Hepatocyte (in vitro differentiated cells): ENCODE measurements at regions not wholly inside any gene's neighbourhood (a gene's known extent, or its start where the extent isn't known, plus 50 kb on each side); places are given as distances from the start of the nearest gene placed in this dataset.

Experiments
- DNase-seq: peaks from one replicate; pipeline ENCODE4 v3.0.0-alpha.2; 2016; ENCODE audit warnings: low spot score
- H2AFZ ChIP-seq: fragments of 200-600 bp; sonication (generic); 2 replicates; pipeline ENCODE4 v1.6.0; 2016; ENCODE audit warnings: antibody characterized with exemption, mild to moderate bottlenecking
- H3K27ac ChIP-seq: fragments of 200-600 bp; sonication (generic); 2 replicates; pipeline ENCODE4 v1.5.1; 2016; ENCODE audit warnings: mild to moderate bottlenecking
- H3K27me3 ChIP-seq: fragments of 200-600 bp; sonication (generic); 2 replicates; pipeline ENCODE4 v1.6.1; 2016
- H3K36me3 ChIP-seq: fragments of 200-600 bp; sonication (generic); replicated peaks from 2 replicates; pipeline ENCODE4 v1.5.1; 2016; ENCODE audit warnings: low read depth; ENCODE audit not compliant: insufficient read depth
- H3K4me1 ChIP-seq: fragments of 200-600 bp; sonication (generic); 2 replicates; pipeline ENCODE4 v1.5.1; 2016; ENCODE audit warnings: mild to moderate bottlenecking, moderate library complexity; ENCODE audit not compliant: insufficient read depth
- H3K4me2 ChIP-seq: fragments of 200-600 bp; sonication (generic); 2 replicates; pipeline ENCODE4 v1.6.0; 2016
- H3K4me3 ChIP-seq: fragments of 200-600 bp; sonication (generic); 2 replicates; pipeline ENCODE4 v1.5.1; 2016; ENCODE audit warnings: mild to moderate bottlenecking
- H3K79me2 ChIP-seq: fragments of 200-600 bp; sonication (generic); 2 replicates; pipeline ENCODE4 v1.6.0; 2017; ENCODE audit warnings: mild to moderate bottlenecking
- H3K9me2 ChIP-seq: fragments of 200-600 bp; sonication (generic); replicated peaks from 2 replicates; pipeline ENCODE4 v1.6.0; 2017; ENCODE audit warnings: mild to moderate bottlenecking; ENCODE audit not compliant: insufficient read depth
- H3K9me3 ChIP-seq: fragments of 200-600 bp; sonication (generic); 2 replicates; pipeline ENCODE4 v1.5.1; 2016; ENCODE audit warnings: low read depth, mild to moderate bottlenecking
- H4K20me1 ChIP-seq: fragments of 200-600 bp; sonication (generic); 2 replicates; pipeline ENCODE4 v1.6.0; 2016; ENCODE audit warnings: mild to moderate bottlenecking; ENCODE audit not compliant: insufficient read depth, poor library complexity, severe bottlenecking
- CTCF ChIP-seq: fragments of 200-600 bp; sonication (generic); IDR thresholded peaks from 2 replicates; pipeline ENCODE4 v1.5.1; 2016; ENCODE audit warnings: antibody characterized with exemption, mild to moderate bottlenecking; ENCODE audit not compliant: poor library complexity
- EZH2 ChIP-seq: fragments of 200-600 bp; sonication (generic); IDR thresholded peaks from 2 replicates; pipeline ENCODE4 v1.6.1; 2016; ENCODE audit warnings: antibody characterized with exemption, mild to moderate bottlenecking, borderline replicate concordance
- EZH2phosphoT487 ChIP-seq: fragments of 200-600 bp; sonication (generic); IDR thresholded peaks from one replicate; pipeline ENCODE4 v1.6.1; 2018; ENCODE audit warnings: antibody characterized with exemption, mild to moderate bottlenecking, low read depth, moderate library complexity; ENCODE audit not compliant: unreplicated experiment, severe bottlenecking
- WGBS: methylation state at CpG from one replicate; pipeline ENCODE4 v1.1.6; 2016; ENCODE audit warnings: low lambda C conversion rate; ENCODE audit errors: missing lambda C conversion rate; 5-methylcytosine and 5-hydroxymethylcytosine counted together

- no peaks in the 10 kb centered on the region for H4K20me1 ChIP-seq
- no peak overlapping the region for H3K27ac ChIP-seq
- no peak overlapping the region for H2AFZ ChIP-seq
- H3K4me1 ChIP-seq: no peaks in the 10 kb centered on the region
- H3K9me3 ChIP-seq: no peaks in the 10 kb centered on the region
- H3K4me2 ChIP-seq: no peak overlapping the region
- H3K4me3 ChIP-seq: no peak overlapping the region
- H3K27me3 ChIP-seq: no peaks in the 10 kb centered on the region
- DNase-seq: no peak
- 94% methylated on average over 3 of the region's 3 CpGs for WGBS
- no peaks in the 10 kb centered on the region for H3K9me2 ChIP-seq
- TF ChIP-seq EZH2: no peak
- no peak for TF ChIP-seq EZH2phosphoT487
- H3K36me3 ChIP-seq: no peaks in the 10 kb centered on the region
- no peaks in the 10 kb centered on the region for H3K79me2 ChIP-seq
Observed at GRCh38 chr15:45993072-45993471, 358.2 kb downstream of the SQOR start.

GRCh38 chr15:45993508-45993907 is 358.7 kb downstream of the SQOR start:
- Histone ChIP-seq H2AFZ (no peak overlapping the region), H3K36me3 (no peaks in the 10 kb centered on the region), H3K4me3 (no peak overlapping the region), H4K20me1 (no peaks in the 10 kb centered on the region), H3K9me3 (no peaks in the 10 kb centered on the region), H3K79me2 (no peaks in the 10 kb centered on the region), H3K27me3 (no peaks in the 10 kb centered on the region), H3K27ac (no peak overlapping the region), H3K9me2 (no peaks in the 10 kb centered on the region), H3K4me1 (no peaks in the 10 kb centered on the region), H3K4me2 (no peak overlapping the region)
- no peak for DNase-seq
- TF ChIP-seq EZH2 (no peak), CTCF (no peak), EZH2phosphoT487 (no peak)

- no peak overlapping the region for H3K4me2 ChIP-seq
- WGBS: 79% methylated on average over 4 of the region's 4 CpGs
- H4K20me1 ChIP-seq: no peaks in the 10 kb centered on the region
- H3K79me2 ChIP-seq: no peaks in the 10 kb centered on the region
- H3K27ac ChIP-seq: no peak overlapping the region
- H2AFZ ChIP-seq: no peak overlapping the region
- H3K36me3 ChIP-seq: no peaks in the 10 kb centered on the region
- no peaks in the 10 kb centered on the region for H3K9me2 ChIP-seq
- no peak overlapping the region for H3K4me3 ChIP-seq
- no peak for DNase-seq
- H3K4me1 ChIP-seq: no peaks in the 10 kb centered on the region
- TF ChIP-seq EZH2 (no peak), CTCF (no peak), EZH2phosphoT487 (no peak)
- no peaks in the 10 kb centered on the region for H3K9me3 ChIP-seq
- no peaks in the 10 kb centered on the region for H3K27me3 ChIP-seq
Observed at GRCh38 chr15:45995800-45996199, 361.0 kb downstream of the SQOR start.

DNA sequence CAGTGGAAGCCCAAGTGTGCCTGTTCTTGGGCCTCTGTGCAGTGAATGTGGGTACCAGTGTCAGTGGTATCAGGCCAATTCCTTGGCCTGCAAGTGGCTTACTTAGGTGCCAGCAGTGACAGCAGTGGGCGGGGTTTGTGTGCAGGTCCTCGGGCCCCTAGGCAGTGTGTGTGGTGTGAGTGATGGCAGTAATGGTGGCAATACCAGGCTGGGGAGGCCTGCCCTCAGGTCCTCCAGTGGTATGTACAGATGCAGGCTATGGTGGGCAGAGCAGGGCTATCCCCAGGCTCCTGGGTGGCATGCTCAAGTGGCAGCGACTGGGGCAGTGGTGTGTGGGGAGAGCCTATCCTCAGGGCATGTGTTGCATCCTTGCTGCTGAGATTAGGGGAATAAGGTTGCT is 379.7 kb downstream of the SQOR start:
- no peak for DNase-seq
- H4K20me1 ChIP-seq: no peaks in the 10 kb centered on the region
- H3K9me2 ChIP-seq: no peaks in the 10 kb centered on the region
- H3K27me3 ChIP-seq: no peaks in the 10 kb centered on the region
- no peak overlapping the region for H2AFZ ChIP-seq
- no peaks in the 10 kb centered on the region for H3K36me3 ChIP-seq
- WGBS: 90% methylated on average over 3 of the region's 3 CpGs
- no peaks in the 10 kb centered on the region for H3K4me1 ChIP-seq
- no peak overlapping the region for H3K4me2 ChIP-seq
- H3K27ac ChIP-seq: no peak overlapping the region
- H3K79me2 ChIP-seq: no peaks in the 10 kb centered on the region
- H3K9me3 ChIP-seq: no peaks in the 10 kb centered on the region
- no peak overlapping the region for H3K4me3 ChIP-seq
- no peak for TF ChIP-seq CTCF
